KOPT-K1 (cell line): ENCODE measurements at regions not wholly inside any gene's neighbourhood (a gene's known extent, or its start where the extent isn't known, plus 50 kb on each side); places are given as distances from the start of the nearest gene placed in this dataset.
"Not testable (repeated sequence)": the region's sequence is repeated elsewhere in the genome, so short reads cannot be mapped to it uniquely, and the experiment has no call there.

Source experiments
- H3K27ac ChIP-seq: fragments of 200-600 bp; sonication (generic); 2 replicates; pipeline ENCODE4 v1.5.1; 2016; ENCODE audit warnings: antibody characterized with exemption, mild to moderate bottlenecking, low read depth, low read length; ENCODE audit not compliant: poor library complexity, severe bottlenecking
- H3K36me3 ChIP-seq: fragments of 200-600 bp; sonication (generic); 2 replicates; pipeline ENCODE4 v1.5.1; 2017; ENCODE audit warnings: antibody characterized with exemption, mild to moderate bottlenecking, low read length, moderate library complexity; ENCODE audit not compliant: insufficient read depth
- H3K9me3 ChIP-seq: fragments of 200-600 bp; sonication (generic); 2 replicates; pipeline ENCODE4 v1.5.1; 2017; ENCODE audit warnings: antibody characterized with exemption, low read length, mild to moderate bottlenecking; ENCODE audit not compliant: insufficient read depth, poor library complexity, severe bottlenecking

DNA sequence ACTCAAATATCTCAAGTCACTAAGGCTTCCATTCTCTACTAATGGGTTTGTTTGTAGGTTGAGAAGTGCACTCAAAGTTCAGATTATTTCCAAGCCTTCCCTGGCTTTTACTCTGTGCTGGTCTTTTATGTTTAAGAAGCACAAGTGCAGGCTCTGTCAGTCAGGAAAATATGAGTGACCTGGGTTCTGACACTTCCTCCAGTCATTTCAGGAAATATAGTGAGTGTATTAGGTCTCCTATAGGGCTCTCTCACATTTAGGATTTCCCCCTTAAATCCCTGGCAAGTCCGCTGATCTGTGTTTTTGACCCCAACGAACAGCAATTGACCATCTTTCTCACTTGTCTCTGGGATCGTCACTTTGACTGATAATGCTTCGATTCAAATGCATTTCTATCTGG is 210.2 kb downstream of the ARPP21 start:
- no peaks in the 10 kb centered on the region for H3K9me3 ChIP-seq
- no peak overlapping the region for H3K27ac ChIP-seq
- H3K36me3 ChIP-seq: no peaks in the 10 kb centered on the region

DNA sequence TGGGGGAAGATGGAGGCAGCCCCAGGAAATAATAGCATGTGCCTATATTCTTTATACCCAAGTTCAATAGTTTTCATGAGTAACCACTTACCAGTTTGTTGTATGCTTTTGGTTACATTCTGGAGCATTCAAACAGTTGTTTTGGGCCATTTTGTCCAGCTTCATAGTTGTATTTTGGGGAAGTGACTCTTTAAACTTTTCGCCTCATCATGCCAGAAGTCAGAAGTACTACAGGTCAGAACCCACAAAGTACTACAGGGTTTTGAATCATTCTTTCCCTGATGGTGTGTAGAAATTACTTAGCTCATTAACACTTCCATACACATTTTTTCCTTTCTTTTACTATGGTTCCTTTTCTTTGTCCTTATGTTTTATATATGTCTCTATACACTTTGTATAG is 210.6 kb downstream of the ARPP21 start:
- H3K9me3 ChIP-seq: no peaks in the 10 kb centered on the region
- no peak overlapping the region for H3K27ac ChIP-seq

DNA sequence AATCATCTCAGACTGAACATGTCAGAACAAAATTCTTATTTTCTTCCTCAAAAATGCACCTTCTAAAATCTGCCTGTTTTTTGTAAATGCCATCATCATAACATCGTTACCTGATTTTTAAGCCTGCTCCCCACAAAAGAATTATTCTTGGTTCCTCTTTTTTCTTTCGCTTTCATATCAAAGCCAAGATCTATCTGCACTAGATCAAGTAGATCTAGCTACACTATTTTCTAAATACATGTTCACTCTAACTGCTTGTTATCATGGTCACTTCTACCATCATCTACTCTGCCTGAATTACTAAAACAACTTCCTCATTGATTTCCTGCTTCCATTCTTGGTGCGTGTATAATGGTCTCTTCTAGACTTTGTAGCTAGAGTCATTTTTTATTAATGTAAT is 217.7 kb downstream of the ARPP21 start:
- no peak overlapping the region for H3K27ac ChIP-seq

More for the DNA sequence above, 210.6 kb downstream of the ARPP21 start:
- H3K36me3 ChIP-seq: no peaks in the 10 kb centered on the region

DNA sequence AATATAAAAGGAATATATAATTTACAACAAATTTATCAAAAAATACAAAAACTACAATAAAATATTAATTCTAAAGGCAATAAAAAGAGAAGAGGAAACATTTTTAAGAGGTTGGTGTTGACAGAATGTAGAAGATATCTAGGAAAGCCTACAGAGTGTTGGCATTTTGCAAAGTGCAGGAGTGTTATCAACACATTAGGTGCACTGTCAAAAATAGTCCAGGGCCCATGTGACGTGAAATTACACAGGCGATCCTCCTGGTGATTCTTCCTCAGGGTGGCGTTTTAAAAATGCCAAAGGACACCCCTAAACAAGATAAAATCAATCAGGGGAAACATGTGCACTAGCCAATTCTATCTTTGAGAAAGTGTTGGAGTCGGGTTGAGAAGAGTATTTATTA is 222.7 kb downstream of the ARPP21 start:
- H3K9me3 ChIP-seq: no peaks in the 10 kb centered on the region
- H3K27ac ChIP-seq: no peak overlapping the region
- no peaks in the 10 kb centered on the region for H3K36me3 ChIP-seq

More for the DNA sequence above, 217.7 kb downstream of the ARPP21 start:
- no peaks in the 10 kb centered on the region for H3K9me3 ChIP-seq
- H3K36me3 ChIP-seq: no peaks in the 10 kb centered on the region

DNA sequence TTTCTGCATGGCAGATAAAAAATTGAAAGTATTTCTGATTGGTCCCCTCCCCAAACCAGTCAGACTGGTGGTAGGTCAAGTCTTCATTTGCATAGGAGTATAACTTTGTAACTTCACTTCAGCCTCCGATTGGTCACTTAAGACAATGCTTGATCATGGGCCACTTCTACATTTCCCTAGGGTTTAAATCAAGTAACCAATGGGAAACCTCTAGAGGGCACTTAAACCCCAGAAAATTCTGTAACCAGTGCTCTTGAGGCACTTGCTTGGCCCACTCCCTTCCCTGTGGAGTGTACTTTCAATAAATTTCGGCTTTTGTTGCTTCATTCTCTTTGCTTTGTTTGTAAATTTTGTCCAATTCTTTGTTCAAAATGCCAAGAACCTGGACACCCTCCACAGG is 225.5 kb downstream of the ARPP21 start:
- no peaks in the 10 kb centered on the region for H3K36me3 ChIP-seq
- H3K9me3 ChIP-seq: no peaks in the 10 kb centered on the region
- H3K27ac ChIP-seq: no peak overlapping the region

DNA sequence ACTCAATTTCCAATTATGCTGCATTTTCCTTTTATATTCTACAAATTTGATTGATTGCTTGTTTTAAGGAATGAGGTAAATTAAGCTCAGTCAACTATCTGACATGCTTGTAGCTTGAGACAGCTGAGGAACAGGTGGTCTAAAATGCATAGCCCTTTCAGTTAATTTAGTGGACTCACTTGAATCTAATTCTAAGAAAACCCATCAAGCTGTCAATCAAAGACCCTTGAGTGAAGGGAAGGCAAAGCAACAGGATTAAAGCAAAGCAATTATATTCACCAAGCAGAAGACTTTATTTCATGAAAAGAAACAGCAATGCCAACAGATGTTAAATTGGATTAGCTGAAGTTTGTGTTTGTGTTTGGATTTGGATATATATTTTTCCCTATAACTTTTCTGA is 228.5 kb downstream of the ARPP21 start:
- no peaks in the 10 kb centered on the region for H3K9me3 ChIP-seq
- H3K27ac ChIP-seq: no peak overlapping the region
- H3K36me3 ChIP-seq: no peaks in the 10 kb centered on the region

DNA sequence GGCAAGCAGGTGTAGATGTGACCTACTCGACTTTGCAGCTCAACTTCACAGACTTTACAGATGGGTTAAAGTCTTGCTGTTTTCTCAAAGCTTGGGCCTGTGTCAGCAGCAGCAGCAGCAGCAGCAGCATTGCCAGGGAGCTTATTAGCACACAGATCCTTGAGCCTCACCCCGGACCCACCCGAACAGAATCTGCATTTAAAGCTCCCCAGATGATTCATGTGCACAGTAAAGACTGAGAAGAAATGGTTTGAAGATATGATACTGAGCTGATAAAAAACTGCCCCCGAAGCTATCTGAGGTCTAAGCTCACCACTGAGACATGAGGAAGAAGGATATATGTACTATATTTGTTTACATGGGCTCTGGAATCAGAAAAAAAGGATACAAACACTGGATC is 231.7 kb downstream of the ARPP21 start:
- no peaks in the 10 kb centered on the region for H3K9me3 ChIP-seq
- H3K36me3 ChIP-seq: no peaks in the 10 kb centered on the region
- no peak overlapping the region for H3K27ac ChIP-seq

DNA sequence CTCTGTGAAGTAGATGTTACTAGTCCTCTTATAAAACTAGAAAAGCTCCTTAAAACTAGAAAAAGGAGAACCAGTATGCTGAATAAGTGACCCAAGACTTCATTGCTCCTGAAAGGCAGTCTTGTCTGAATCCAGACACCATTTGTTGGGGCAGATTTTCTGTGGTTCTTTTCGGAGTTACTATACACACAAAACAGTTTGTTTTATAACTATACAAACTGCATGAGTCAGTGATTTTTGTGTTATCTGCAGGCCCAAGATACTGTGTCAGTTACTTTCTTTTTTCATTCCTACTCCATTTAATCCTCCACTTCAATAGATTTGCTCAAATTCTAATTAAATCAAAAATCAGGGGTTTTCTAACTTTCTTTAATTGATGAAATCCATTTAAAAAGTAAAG is 244.6 kb downstream of the ARPP21 start:
- no peaks in the 10 kb centered on the region for H3K36me3 ChIP-seq
- H3K9me3 ChIP-seq: peaks cover 16% of the 10 kb centered on the region
- H3K27ac ChIP-seq: no peak overlapping the region

DNA sequence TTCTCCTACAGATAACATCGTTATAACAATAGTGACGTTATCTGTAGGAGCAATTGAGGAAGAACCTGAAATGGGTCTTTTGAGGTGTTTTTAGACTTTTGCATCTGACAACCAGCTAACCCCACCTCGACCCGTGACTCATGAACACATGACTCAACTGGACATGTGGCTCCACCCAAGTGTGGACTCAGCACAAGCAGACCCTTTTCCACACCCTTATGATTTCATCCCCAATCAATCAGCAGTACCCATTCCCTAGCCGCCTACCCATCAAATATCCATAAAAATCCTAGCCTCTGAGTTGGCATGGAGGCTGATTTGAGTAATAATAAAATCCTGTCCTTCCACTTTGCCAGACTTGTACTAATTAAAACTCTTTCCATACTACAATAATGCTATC is 255.4 kb downstream of the ARPP21 start:
- no peak overlapping the region for H3K27ac ChIP-seq
- no peaks in the 10 kb centered on the region for H3K36me3 ChIP-seq
- H3K9me3 ChIP-seq: peaks cover 8% of the 10 kb centered on the region

DNA sequence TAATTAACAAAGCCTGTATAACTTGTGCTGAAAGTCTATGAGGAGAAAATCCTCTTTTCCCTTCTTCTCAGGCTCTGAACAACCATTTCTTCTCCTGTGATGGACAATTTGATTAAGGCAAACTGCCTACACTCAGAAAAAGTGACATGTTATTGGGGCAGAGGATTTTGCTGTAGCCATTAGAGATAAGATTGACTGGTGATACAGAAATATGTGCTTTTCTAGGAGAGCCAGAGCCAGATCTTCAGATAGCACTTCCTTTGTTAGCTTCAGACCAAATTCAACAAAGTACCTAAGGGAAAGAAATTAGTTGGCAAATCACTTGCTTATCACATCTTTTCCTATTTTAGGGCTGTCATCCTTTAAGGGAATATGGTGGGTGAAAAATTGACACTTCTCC is 259.9 kb downstream of the ARPP21 start:
- Histone ChIP-seq H3K9me3 (peaks cover 8% of the 10 kb centered on the region), H3K36me3 (no peaks in the 10 kb centered on the region), H3K27ac (no peak overlapping the region)

DNA sequence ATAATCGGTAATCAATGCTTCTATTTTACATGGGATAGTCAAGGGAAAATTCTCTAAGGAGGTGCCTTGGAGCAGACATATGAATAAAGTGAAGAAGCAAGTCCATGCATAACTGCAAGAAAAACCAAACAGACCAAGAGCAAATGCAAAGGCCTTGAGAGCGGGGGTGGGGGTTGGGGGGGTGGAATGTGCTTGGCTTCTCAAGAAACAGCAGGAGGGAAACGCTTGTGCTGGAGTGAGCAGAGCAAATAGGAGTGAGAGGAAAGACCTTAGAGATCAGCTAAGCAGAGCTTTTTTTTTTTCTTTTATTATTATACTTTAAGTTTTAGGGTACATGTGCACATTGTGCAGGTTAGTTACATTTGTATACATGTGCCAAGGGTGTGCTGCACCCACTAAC is 260.8 kb downstream of the ARPP21 start:
- peaks cover 3% of the 10 kb centered on the region for H3K9me3 ChIP-seq
- no peaks in the 10 kb centered on the region for H3K36me3 ChIP-seq
- H3K27ac ChIP-seq: no peak overlapping the region

DNA sequence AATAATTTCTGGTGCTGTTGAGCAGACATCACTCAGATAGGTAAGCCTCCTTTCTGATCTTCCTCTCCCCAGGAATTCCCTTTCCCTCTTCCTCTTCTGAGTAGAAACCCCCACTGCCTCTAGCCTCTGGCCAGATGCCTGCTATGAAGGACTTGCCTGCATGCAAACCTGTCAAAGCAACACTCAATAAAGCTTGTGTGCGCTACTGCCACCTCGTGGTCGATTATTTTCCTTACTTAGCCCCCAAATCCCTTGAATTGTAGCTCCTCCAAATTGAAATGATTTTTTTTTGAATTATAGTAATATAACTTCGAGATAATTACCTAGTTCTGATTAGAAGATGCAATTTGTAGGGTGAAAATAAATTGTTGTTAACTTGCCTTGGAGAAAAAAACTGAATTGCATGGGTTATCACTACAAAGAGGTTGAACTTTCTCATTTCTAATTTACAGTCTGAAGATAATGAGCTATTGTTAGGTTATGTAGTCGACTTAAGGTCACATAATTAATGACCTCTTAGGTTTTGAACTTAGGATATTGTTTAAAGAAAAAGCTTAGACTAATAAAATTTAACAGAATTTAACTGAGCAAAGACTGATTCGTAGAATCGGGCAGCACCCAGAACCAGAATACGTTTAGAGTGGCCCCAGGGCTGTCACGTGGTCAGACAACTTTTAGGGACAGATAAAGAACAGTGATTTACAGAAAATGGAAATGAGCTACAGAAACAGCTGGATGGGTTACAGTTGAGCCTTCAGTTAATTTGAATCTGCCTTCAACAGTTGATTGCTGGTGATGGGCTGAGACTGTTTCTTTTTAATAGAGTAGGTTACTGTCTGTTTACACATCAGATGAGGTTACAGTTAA is 269.3 kb downstream of the ARPP21 start:
- Histone ChIP-seq H3K36me3 (no peaks in the 10 kb centered on the region), H3K9me3 (no peaks in the 10 kb centered on the region), H3K27ac (no peak overlapping the region)

DNA sequence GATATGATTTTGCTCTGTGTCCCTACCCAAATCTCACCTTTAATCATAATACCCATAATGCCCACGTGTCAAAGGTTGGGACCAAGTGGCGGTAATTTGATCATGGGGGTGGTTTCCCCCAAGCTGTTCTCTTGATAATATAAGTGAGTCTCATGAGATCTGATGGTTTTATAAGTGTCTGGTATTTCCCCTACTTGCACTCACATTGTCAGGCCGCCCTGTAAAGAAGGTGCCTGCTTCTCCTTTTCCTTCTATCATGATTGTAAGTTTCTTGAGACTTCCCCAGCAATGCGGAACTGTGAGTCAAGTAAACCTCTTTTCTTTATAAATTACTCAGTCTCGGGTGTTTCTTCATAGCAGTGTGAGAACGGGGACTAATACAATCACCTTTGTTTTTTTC is 279.8 kb downstream of the ARPP21 start:
- no peak overlapping the region for H3K27ac ChIP-seq
- H3K36me3 ChIP-seq: no peaks in the 10 kb centered on the region
- peaks cover 13% of the 10 kb centered on the region for H3K9me3 ChIP-seq

DNA sequence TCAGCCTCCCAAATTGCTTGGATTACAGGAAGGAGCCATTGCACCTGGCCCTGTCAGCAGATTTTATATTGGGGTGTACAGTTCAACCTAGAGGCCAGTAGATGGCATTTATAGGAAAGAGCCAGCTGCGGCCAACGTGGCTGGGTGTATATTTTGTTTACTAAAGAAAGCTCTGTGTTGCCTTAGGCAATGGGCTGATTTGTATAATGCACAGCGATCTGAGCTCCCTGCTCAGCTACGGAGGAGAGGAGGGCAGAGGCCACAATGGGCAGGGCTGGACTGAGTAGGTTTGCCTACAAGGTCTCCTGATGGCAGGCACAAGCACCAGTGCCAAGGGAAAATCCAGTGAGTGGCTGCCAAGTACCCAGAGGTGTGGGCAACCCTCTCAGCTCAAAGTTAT is 282.4 kb downstream of the ARPP21 start:
- Histone ChIP-seq H3K27ac (no peak overlapping the region), H3K36me3 (no peaks in the 10 kb centered on the region), H3K9me3 (peaks cover 13% of the 10 kb centered on the region)

DNA sequence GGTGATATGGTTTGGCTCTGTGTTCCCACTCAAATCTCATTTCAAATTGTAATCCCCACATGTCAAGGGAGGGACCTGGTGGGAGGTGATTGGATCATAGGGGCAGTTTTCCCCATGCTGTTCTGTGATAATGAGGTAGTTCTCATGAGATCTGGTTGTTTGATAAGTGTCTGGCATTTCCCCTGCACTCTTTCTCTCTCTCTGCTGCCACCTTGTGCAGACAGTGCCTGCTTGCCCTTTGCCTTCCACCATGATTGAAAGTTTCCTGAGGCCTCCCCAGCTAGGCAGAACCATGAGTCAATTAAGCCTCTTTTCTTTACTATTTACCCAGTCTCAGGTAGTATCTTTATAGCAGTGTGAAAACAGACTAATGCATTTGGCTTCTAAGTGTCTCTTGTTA is 284.7 kb downstream of the ARPP21 start:
- not testable (repeated sequence) for H3K36me3 ChIP-seq, H3K27ac ChIP-seq
- H3K9me3 ChIP-seq: peaks cover 13% of the 10 kb centered on the region

DNA sequence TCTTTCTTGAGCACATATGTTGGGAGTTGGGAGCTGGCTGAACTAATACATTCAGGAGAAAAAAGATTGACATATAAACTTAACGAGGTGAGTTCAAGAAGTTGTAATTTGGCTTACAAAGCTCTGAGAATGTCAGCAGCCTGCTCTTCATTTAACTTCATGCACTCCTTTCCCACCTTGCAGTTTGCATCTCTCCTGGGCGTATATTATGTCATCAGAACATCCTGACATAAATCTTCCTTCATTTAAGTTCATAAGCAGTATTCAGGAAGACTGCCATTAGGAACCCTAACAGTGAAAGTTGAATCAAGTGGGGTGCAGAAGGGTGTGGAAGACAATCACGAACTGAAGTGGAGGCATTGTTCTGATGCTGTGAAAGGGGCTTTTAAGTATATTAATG is 288.1 kb downstream of the ARPP21 start:
- H3K27ac ChIP-seq: no peak overlapping the region
- H3K9me3 ChIP-seq: no peaks in the 10 kb centered on the region
- no peaks in the 10 kb centered on the region for H3K36me3 ChIP-seq
